H1 (cell line): ENCODE measurements at regions not wholly inside any gene's neighbourhood (a gene's known extent, or its start where the extent isn't known, plus 50 kb on each side); places are given as distances from the start of the nearest gene placed in this dataset.

Source experiments
- CTCF ChIA-PET: fragments of 300-600 bp; sonication (Branson Sonifier 250); formaldehyde crosslinking; loops from one replicate; lab custom pipeline; 2021; ENCODE audit not compliant: partially characterized antibody; lab: Charles Lee
- POLR2A ChIA-PET: fragments of 300-600 bp; sonication (Branson Sonifier 250); formaldehyde crosslinking; loops from one replicate; lab custom pipeline; 2021; ENCODE audit warnings: inconsistent platforms; ENCODE audit not compliant: partially characterized antibody; lab: Charles Lee
- DNase-seq, 2 experiments: peaks; one replicate each; pipeline versions ENCODE4 v3.0.0 to v3.0.0-alpha.2; 2010 to 2022; ENCODE audit warnings: low spot score in 2 of 2, low read depth in 1 of 2, mixed read lengths in 1 of 2
- FAIRE-seq: peaks from 2 replicates; lab custom pipeline; 2011; peaks lifted over from hg19 to GRCh38; lab: Jason Lieb, UNC
- H2AFZ ChIP-seq: 2 replicates; pipeline ENCODE4 v1.8.1; 2012; ENCODE audit warnings: low read length, inconsistent platforms
- H2AK5ac ChIP-seq: 2 replicates; pipeline ENCODE4 v1.6.1; 2013; ENCODE audit warnings: low read depth, low read length
- H2BK120ac ChIP-seq: replicated peaks from 2 replicates; pipeline ENCODE3; 2013; ENCODE audit warnings: low read depth, low read length, inconsistent platforms
- H2BK12ac ChIP-seq: 2 replicates; pipeline ENCODE4 v1.6.1; 2013; ENCODE audit warnings: low read depth, low read length
- H2BK15ac ChIP-seq: 2 replicates; pipeline ENCODE4 v1.6.1; 2013; ENCODE audit warnings: low read length
- H2BK20ac ChIP-seq: 2 replicates; pipeline ENCODE4 v1.6.1; 2013; ENCODE audit warnings: low read length
- H2BK5ac ChIP-seq: 2 replicates; pipeline ENCODE4 v1.6.1; 2013; ENCODE audit warnings: low read depth, low read length
- H3K14ac ChIP-seq: 2 replicates; pipeline ENCODE4 v1.6.1; 2013; ENCODE audit warnings: inconsistent platforms; ENCODE audit not compliant: insufficient read length
- H3K18ac ChIP-seq: 2 replicates; pipeline ENCODE4 v1.6.1; 2013; ENCODE audit warnings: low read length; ENCODE audit errors: extremely low read depth
- H3K23ac ChIP-seq: 2 replicates; pipeline ENCODE4 v1.6.1; 2013; ENCODE audit warnings: inconsistent platforms; ENCODE audit not compliant: insufficient read length
- H3K23me2 ChIP-seq: 2 replicates; pipeline ENCODE4 v1.6.1; 2013; ENCODE audit warnings: low read depth, low read length
- H3K27ac ChIP-seq: 2 replicates; pipeline ENCODE4 v1.6.1; 2011; ENCODE audit warnings: low read depth, low read length, inconsistent platforms
- H3K27me3 ChIP-seq, 4 experiments: replicated peaks in 1 of 4; 1 replicate in 1 of 4; 2 replicates in 3 of 4; pipeline versions ENCODE4 v1.6.1 to v1.8.1; 2011 to 2013; ENCODE audit warnings: low read length in 3 of 4, mild to moderate bottlenecking in 3 of 4, inconsistent platforms in 2 of 4, mixed read lengths in 2 of 4, moderate library complexity in 1 of 4; ENCODE audit not compliant: control insufficient read depth in 3 of 4, insufficient read depth in 3 of 4; ENCODE audit errors: extremely low read depth in 1 of 4
- H3K36me3 ChIP-seq, 4 experiments: 2 replicates each; pipeline versions ENCODE4 v1.6.1 to v1.8.1; 2011 to 2013; ENCODE audit warnings: mild to moderate bottlenecking in 4 of 4, low read length in 3 of 4, moderate library complexity in 2 of 4, control low read depth in 1 of 4, inconsistent platforms in 1 of 4; ENCODE audit not compliant: insufficient read depth in 4 of 4, control insufficient read depth in 2 of 4
- H3K4ac ChIP-seq: replicated peaks from 2 replicates; pipeline ENCODE3; 2013; ENCODE audit warnings: low read length, low read depth, mixed read lengths, inconsistent platforms; ENCODE audit not compliant: insufficient read length
- H3K4me1 ChIP-seq, 4 experiments: replicated peaks in 1 of 4; 1 replicate in 1 of 4; 2 replicates in 3 of 4; pipeline versions ENCODE4 v1.6.1 to v1.8.1; 2011 to 2013; ENCODE audit warnings: low read length in 3 of 4, inconsistent platforms in 2 of 4, mixed read lengths in 1 of 4; ENCODE audit not compliant: insufficient read depth in 4 of 4, control insufficient read depth in 3 of 4
- H3K4me2 ChIP-seq, 2 experiments: 2 replicates each; pipeline versions ENCODE4 v1.6.1 to v1.8.1; 2011 to 2013; ENCODE audit warnings: low read depth in 2 of 2, low read length in 2 of 2, control low read depth in 1 of 2, inconsistent platforms in 1 of 2, mild to moderate bottlenecking in 1 of 2; ENCODE audit not compliant: insufficient read depth in 1 of 2
- H3K4me3 ChIP-seq, 4 experiments: fragments of 200-600, 300-600 bp in 1 of 4; sonication (generic), shearing (Covaris generic), sonication (Bioruptor Twin) in 1 of 4; 2 replicates each; pipeline versions ENCODE4 v1.5.1 to v1.8.1; 2011 to 2016; ENCODE audit warnings: low read length in 4 of 4, low read depth in 3 of 4, control low read depth in 2 of 4, inconsistent platforms in 2 of 4, mild to moderate bottlenecking in 2 of 4, mixed read lengths in 1 of 4, moderate library complexity in 1 of 4; ENCODE audit not compliant: insufficient read depth in 2 of 4; ENCODE audit errors: extremely low read depth in 1 of 4
- H3K56ac ChIP-seq: replicated peaks from 2 replicates; pipeline ENCODE3; 2013; ENCODE audit warnings: low read depth, mild to moderate bottlenecking, mixed read lengths, low read length, inconsistent platforms; ENCODE audit not compliant: insufficient read length
- H3K79me1 ChIP-seq: 2 replicates; pipeline ENCODE4 v1.6.1; 2013; ENCODE audit warnings: low read depth, low read length, control low read depth
- H3K79me2 ChIP-seq, 2 experiments: 2 replicates each; pipeline versions ENCODE4 v1.6.1 to v1.8.1; 2012 to 2013; ENCODE audit warnings: low read length in 2 of 2, mild to moderate bottlenecking in 2 of 2, inconsistent platforms in 1 of 2; ENCODE audit not compliant: insufficient read depth in 2 of 2, control insufficient read depth in 1 of 2
- H3K9ac ChIP-seq, 4 experiments: replicated peaks in 1 of 4; 1 replicate in 1 of 4; 2 replicates in 3 of 4; pipeline versions ENCODE4 v1.6.1 to v1.8.1; 2011 to 2013; ENCODE audit warnings: low read depth in 3 of 4, low read length in 3 of 4, control low read depth in 2 of 4, mild to moderate bottlenecking in 2 of 4, moderate library complexity in 2 of 4, inconsistent platforms in 1 of 4; ENCODE audit errors: extremely low read depth in 1 of 4
- H3K9me3 ChIP-seq, 2 experiments: 2 replicates each; pipeline versions ENCODE4 v1.6.1 to v1.8.1; 2012 to 2013; ENCODE audit warnings: mild to moderate bottlenecking in 2 of 2, moderate library complexity in 2 of 2, control low read depth in 1 of 2, inconsistent platforms in 1 of 2, low read depth in 1 of 2, low read length in 1 of 2, mixed read lengths in 1 of 2; ENCODE audit not compliant: insufficient read depth in 2 of 2
- H4K20me1 ChIP-seq, 2 experiments: replicated peaks in 1 of 2; 2 replicates each; pipeline versions ENCODE3 to v1.8.1; 2011 to 2013; ENCODE audit warnings: inconsistent platforms in 2 of 2, low read length in 2 of 2, mild to moderate bottlenecking in 1 of 2; ENCODE audit not compliant: insufficient read depth in 2 of 2, control insufficient read depth in 1 of 2
- H4K5ac ChIP-seq: 2 replicates; pipeline ENCODE4 v1.6.1; 2013; ENCODE audit warnings: low read length, low read depth, mixed read lengths, inconsistent platforms; ENCODE audit not compliant: insufficient read length
- H4K8ac ChIP-seq: 2 replicates; pipeline ENCODE4 v1.8.0; 2013; ENCODE audit warnings: mild to moderate bottlenecking, moderate library complexity, low read length, inconsistent platforms; ENCODE audit not compliant: insufficient read depth; ENCODE audit errors: extremely low read depth
- H4K91ac ChIP-seq: replicated peaks from 2 replicates; pipeline ENCODE3; 2013; ENCODE audit warnings: low read length, mixed read lengths, inconsistent platforms; ENCODE audit not compliant: insufficient read length
- ASH2L ChIP-seq: fragments of 200-600, 300-600 bp; sonication (generic); IDR thresholded peaks from one replicate; pipeline ENCODE4 v1.7.1; 2017; ENCODE audit warnings: low read length
- BACH1 ChIP-seq: IDR thresholded peaks from 2 replicates; pipeline ENCODE4 v1.6.1; 2012; ENCODE audit warnings: low read length, improper control_type of control experiment
- KDM4A ChIP-seq: IDR thresholded peaks from one replicate; pipeline ENCODE4 v1.7.1; 2012; ENCODE audit warnings: low read depth, mild to moderate bottlenecking, moderate library complexity, low read length, inconsistent platforms; ENCODE audit not compliant: severe bottlenecking
- RAD21 ChIP-seq, 2 experiments: IDR thresholded peaks in 1 of 2; conservative IDR thresholded peaks in 1 of 2; 2 replicates each; pipeline ENCODE4 v1.6.1; 2011; ENCODE audit warnings: low read depth in 2 of 2, low read length in 2 of 2, improper control_type of control experiment in 1 of 2, inconsistent platforms in 1 of 2, mild to moderate bottlenecking in 1 of 2, moderate library complexity in 1 of 2
- RFX5 ChIP-seq: IDR thresholded peaks from 2 replicates; pipeline ENCODE4 v1.6.1; 2011; ENCODE audit warnings: low read depth, low read length, improper control_type of control experiment, borderline replicate concordance
- SP1 ChIP-seq: IDR thresholded peaks from 2 replicates; pipeline ENCODE4 v1.6.1; 2011; ENCODE audit warnings: low read depth, low read length
- SP4 ChIP-seq: IDR thresholded peaks from 2 replicates; pipeline ENCODE4 v1.6.1; 2012; ENCODE audit warnings: low read length, inconsistent platforms
- WGBS, 2 experiments: shearing (Covaris generic) in 1 of 2; methylation state at CpG; one replicate each; pipeline versions ENCODE4 v1.1.6 to v1.1.7; 2013 to 2015; ENCODE audit warnings: low lambda C conversion rate in 2 of 2, mixed read lengths in 2 of 2, inconsistent platforms in 1 of 2, low coverage in 1 of 2, missing lambda C conversion rate in 1 of 2; ENCODE audit not compliant: insufficient replicate concordance in 2 of 2, insufficient coverage in 1 of 2, insufficient read length in 1 of 2; ENCODE audit errors: extremely low coverage in 1 of 2, missing lambda C conversion rate in 1 of 2; 5-methylcytosine and 5-hydroxymethylcytosine counted together
- TF ChIP-seq, protein P1 (sequence below): IDR thresholded peaks from 2 replicates; pipeline ENCODE4 v1.6.1; 2012; ENCODE audit warnings: low read length, inconsistent platforms

DNA sequence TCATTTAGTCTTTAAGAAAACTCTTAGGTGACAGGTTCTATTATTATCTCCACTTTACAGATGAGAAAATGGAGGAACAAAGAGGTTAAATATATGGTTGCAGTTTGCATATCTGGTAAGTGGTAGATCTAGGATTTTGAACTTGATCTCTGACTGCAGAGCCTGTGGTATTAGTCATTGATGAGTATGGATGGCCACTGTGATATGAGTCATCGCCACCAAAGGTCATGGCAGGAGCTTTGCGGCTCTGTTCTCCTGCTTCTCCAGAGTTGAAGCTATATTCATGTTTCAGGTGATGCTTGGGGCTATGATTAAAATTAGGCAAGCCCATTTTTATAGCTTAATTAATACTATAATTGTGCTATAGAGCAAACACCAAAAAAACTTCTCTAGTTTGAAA lies 306.2 kb upstream of the DPPA4 start:
- TF ChIP-seq ASH2L, result no peak
- no peak for TF ChIP-seq SP4
- no peak for TF ChIP-seq RAD21 (IDR thresholded peaks at IDR 0.05 in 1 of 2, conservative IDR thresholded peaks at IDR 0.05 in 1 of 2; ENCODE audit: low read depth in 2 of 2, low read length in 2 of 2)
- TF ChIP-seq SP1, result no peak
- no peak for TF ChIP-seq RFX5
- TF ChIP-seq KDM4A, result no peak
- TF ChIP-seq, protein P1, sequence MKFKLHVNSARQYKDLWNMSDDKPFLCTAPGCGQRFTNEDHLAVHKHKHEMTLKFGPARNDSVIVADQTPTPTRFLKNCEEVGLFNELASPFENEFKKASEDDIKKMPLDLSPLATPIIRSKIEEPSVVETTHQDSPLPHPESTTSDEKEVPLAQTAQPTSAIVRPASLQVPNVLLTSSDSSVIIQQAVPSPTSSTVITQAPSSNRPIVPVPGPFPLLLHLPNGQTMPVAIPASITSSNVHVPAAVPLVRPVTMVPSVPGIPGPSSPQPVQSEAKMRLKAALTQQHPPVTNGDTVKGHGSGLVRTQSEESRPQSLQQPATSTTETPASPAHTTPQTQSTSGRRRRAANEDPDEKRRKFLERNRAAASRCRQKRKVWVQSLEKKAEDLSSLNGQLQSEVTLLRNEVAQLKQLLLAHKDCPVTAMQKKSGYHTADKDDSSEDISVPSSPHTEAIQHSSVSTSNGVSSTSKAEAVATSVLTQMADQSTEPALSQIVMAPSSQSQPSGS, result no peak
- TF ChIP-seq BACH1, result no peak

More for the DNA sequence above, 306.2 kb upstream of the DPPA4 start:
- Histone ChIP-seq H4K5ac (no peak overlapping the region), H3K4me3 (no peak overlapping the region), H2BK20ac (no peak overlapping the region), H3K56ac (no peak overlapping the region), H3K36me3 (no peaks in the 10 kb centered on the region), H3K23ac (no peak overlapping the region), H3K18ac (no peak overlapping the region), H2BK15ac (no peak overlapping the region), H2BK120ac (no peak overlapping the region), H3K79me2 (no peaks in the 10 kb centered on the region), H2AFZ (no peak overlapping the region), H3K79me1 (no peaks in the 10 kb centered on the region), H4K20me1 (no peaks in the 10 kb centered on the region), H3K4me1 (peaks cover 0 to 2% (median 0%) of the 10 kb centered on the region in 4 experiments; a peak in 1 of 7 replicates), H4K8ac (no peak overlapping the region), H3K14ac (no peak overlapping the region), H3K9ac (no peak overlapping the region), H2BK5ac (no peak overlapping the region), H4K91ac (no peak overlapping the region), H3K27me3 (no peaks in the 10 kb centered on the region), H2BK12ac (no peak overlapping the region), H3K27ac (no peak overlapping the region), H3K23me2 (no peaks in the 10 kb centered on the region), H3K4me2 (no peak overlapping the region), H3K9me3 (no peaks in the 10 kb centered on the region), H2AK5ac (no peak overlapping the region), H3K4ac (no peak overlapping the region)
- ChIA-PET POLR2A (interaction anchor here (0.5 kb wide), 1 partner anchor 385 kb away, joined by 4 read pairs; no protein-coding TSS in a partner anchor), CTCF (no interaction called here)
- 47% methylated on average over 2 of the region's 2 CpGs; no CpG with 5 or more reads in 1 of the 2 experiments for WGBS, 2 experiments
- FAIRE-seq (no peak), DNase-seq (no peak)
